Tibial artery (tissue), 4 donors: ENCODE measurements at regions not wholly inside any gene's neighbourhood (a gene's known extent, or its start where the extent isn't known, plus 50 kb on each side); places are given as distances from the start of the nearest gene placed in this dataset.

Experiments used
- DNase-seq, 2 donors: peaks; one replicate each; pipeline ENCODE4 v3.0.0-alpha.2; 2019
- H3K27ac ChIP-seq, 2 donors: fragments of 200-600 bp; sonication (generic) in 1 of 2; 1 replicate in 1 of 2; 2 replicates in 1 of 2; pipeline ENCODE4 v1.5.1; 2018 to 2019; ENCODE audit warnings: mild to moderate bottlenecking in 1 of 2
- H3K27me3 ChIP-seq, 2 donors: fragments of 200-600 bp; sonication (generic) in 1 of 2; one replicate each; pipeline versions ENCODE4 v1.5.1 to v1.6.0; 2016 to 2019
- H3K36me3 ChIP-seq, 3 donors: fragments of 200-600 bp; sonication (generic) in 2 of 3; one replicate each; pipeline ENCODE4 v1.5.1; 2016 to 2019; ENCODE audit warnings: mild to moderate bottlenecking in 2 of 3
- H3K4me1 ChIP-seq, 4 donors: fragments of 200-600 bp; sonication (generic) in 2 of 4; 1 replicate in 3 of 4; 2 replicates in 1 of 4; pipeline ENCODE4 v1.5.1; 2016 to 2019
- H3K4me3 ChIP-seq, 2 donors: fragments of 200-600 bp; sonication (generic) in 1 of 2; 1 replicate in 1 of 2; 2 replicates in 1 of 2; pipeline ENCODE4 v1.5.1; 2018 to 2019; ENCODE audit warnings: mild to moderate bottlenecking in 2 of 2
- H3K9me3 ChIP-seq, 3 donors: fragments of 200-600 bp; sonication (generic) in 1 of 3; one replicate each; pipeline ENCODE4 v1.5.1; 2016 to 2019
- intact Hi-C: fragments of 100-400 bp; cut with DNase I; formaldehyde crosslinking; loops from one replicate; pipeline ENCODE4 v1.15.0; 2023; ENCODE audit warnings: low total_unique reads
- TF ChIP-seq, protein P1 (sequence below), 2 experiments: fragments of 200-600 bp in 1 of 2; fragments of 450-650 bp in 1 of 2; IDR thresholded peaks; one replicate each; pipeline ENCODE4 v1.5.1; 2017 to 2019; ENCODE audit warnings: antibody characterized with exemption in 2 of 2, mild to moderate bottlenecking in 1 of 2, moderate library complexity in 1 of 2

DNA sequence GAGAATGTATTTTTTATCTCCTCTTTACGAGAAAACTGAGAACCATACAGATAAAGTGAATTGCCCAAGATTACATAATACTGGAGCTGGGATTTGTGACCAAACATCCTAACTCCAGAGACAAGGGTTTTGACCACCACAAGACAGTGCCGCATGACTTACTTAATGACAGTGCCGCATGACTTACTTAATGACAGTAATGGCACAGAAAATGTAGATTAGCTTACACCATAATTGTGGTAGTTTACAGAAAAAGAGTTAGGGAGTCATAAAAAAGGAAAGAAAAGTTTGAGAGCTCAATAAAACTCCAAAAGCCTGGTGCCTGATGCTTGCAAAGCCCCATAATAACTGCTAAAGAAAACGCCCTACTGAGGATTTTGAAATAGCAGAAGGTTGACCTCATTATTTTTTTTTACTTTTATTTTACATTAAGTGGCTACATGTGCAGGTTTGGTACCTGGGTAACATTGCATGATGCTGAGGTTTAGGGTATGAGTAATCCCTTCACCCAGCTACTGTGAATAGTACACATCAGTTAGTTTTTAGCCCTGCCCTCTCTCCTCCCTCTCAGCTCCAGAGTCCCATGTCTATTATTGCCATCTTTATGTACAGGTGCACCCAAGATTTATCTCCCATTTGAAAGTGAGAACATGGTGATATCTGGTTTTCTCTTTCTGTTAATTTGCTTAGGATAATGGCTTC is 310.0 kb upstream of the UBE2E3 start:
- H3K9me3 ChIP-seq = no peaks in the 10 kb centered on the region
- H3K27me3 ChIP-seq = no peaks in the 10 kb centered on the region
- no peak for DNase-seq
- TF ChIP-seq, protein P1, sequence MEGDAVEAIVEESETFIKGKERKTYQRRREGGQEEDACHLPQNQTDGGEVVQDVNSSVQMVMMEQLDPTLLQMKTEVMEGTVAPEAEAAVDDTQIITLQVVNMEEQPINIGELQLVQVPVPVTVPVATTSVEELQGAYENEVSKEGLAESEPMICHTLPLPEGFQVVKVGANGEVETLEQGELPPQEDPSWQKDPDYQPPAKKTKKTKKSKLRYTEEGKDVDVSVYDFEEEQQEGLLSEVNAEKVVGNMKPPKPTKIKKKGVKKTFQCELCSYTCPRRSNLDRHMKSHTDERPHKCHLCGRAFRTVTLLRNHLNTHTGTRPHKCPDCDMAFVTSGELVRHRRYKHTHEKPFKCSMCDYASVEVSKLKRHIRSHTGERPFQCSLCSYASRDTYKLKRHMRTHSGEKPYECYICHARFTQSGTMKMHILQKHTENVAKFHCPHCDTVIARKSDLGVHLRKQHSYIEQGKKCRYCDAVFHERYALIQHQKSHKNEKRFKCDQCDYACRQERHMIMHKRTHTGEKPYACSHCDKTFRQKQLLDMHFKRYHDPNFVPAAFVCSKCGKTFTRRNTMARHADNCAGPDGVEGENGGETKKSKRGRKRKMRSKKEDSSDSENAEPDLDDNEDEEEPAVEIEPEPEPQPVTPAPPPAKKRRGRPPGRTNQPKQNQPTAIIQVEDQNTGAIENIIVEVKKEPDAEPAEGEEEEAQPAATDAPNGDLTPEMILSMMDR (IDR thresholded peaks at IDR 0.05) = no peak
- H3K4me3 ChIP-seq = no peak overlapping the region
- no peak overlapping the region for H3K27ac ChIP-seq
- intact Hi-C loops = no loop called here
- H3K4me1 ChIP-seq = no peaks in the 10 kb centered on the region
- no peaks in the 10 kb centered on the region for H3K36me3 ChIP-seq

DNA sequence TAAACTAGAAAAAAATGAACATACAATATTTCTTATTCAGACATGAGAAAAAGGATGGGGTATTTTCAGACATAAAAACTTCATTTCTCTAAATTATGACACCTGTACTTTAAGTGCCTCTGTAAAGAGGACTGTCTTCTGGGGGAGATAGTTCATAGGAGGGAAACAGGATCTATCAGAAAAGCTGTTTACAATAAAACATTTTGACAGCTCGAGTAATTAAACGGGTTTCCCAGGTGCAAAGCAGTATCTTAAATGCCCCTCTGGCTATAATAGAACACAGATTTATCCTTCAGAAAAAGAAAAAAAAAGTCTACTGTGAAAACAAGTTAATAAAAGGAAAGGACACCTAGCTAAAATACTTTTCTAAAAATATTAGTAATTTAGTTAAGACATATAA is 311.4 kb upstream of the UBE2E3 start:
- Histone ChIP-seq H3K27ac (no peak overlapping the region), H3K9me3 (no peaks in the 10 kb centered on the region), H3K4me1 (no peaks in the 10 kb centered on the region), H3K36me3 (no peaks in the 10 kb centered on the region), H3K4me3 (no peak overlapping the region), H3K27me3 (no peaks in the 10 kb centered on the region)
- intact Hi-C loops = no loop called here
- DNase-seq = no peak
- TF ChIP-seq, protein P1 (IDR thresholded peaks at IDR 0.05) = no peak

DNA sequence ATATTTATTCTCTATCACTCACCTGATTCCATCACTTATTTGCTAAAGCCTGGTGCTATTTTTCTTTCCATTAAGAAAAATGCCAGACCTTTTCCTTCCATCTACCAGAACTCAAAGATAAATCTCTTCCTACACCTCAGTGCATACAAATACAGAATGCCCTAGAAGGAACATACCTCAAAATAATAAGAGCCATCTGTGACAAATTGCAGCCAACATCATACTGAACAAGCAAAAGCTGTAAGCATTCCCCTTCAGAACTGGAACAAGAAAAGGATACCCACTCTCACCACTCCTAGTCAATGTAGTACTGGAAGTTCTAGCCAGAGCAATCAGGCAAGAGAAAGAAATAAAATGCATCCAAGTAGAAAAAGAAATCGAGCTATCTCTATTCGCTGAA is 315.9 kb upstream of the UBE2E3 start:
- TF ChIP-seq, protein P1 (IDR thresholded peaks at IDR 0.05) = no peak
- Histone ChIP-seq H3K27me3 (peaks cover 0 to 2% of the 10 kb centered on the region in 2 donors), H3K27ac (no peak overlapping the region), H3K4me1 (no peaks in the 10 kb centered on the region), H3K4me3 (no peak overlapping the region), H3K9me3 (no peaks in the 10 kb centered on the region), H3K36me3 (no peaks in the 10 kb centered on the region)
- intact Hi-C loops = no loop called here
- no peak for DNase-seq

DNA sequence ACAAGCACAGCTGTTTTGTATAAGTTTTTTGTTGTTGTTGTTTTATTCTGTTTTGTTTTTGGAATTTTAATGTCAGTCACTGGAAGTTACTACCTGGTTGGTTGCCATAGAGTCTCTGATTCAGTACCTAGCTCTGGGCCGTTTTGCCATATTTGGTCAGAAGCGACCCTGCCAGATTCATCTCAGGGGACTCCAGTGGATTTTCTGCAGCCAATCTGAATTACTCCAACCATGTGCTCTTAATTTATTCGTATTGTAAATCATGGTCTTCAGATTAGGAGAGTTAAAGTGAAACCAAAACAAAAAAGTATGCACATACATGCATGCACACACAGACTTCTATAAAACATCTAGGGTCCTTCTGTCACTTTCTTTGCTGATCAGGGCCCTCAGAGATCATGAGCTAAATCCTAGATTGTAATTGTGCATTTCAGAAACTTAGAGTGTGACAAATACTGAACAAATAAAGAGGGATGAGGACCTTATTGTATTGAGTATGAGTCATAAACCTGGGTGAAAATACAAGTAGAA is 317.4 kb upstream of the UBE2E3 start:
- no peaks in the 10 kb centered on the region for H3K9me3 ChIP-seq
- no peaks in the 10 kb centered on the region for H3K4me1 ChIP-seq
- intact Hi-C loops = no loop called here
- TF ChIP-seq, protein P1 (IDR thresholded peaks at IDR 0.05) = no peak
- H3K27me3 ChIP-seq = peaks cover 0 to 2% of the 10 kb centered on the region in 2 donors
- no peak overlapping the region for H3K27ac ChIP-seq
- no peak overlapping the region for H3K4me3 ChIP-seq
- DNase-seq = no peak
- H3K36me3 ChIP-seq = no peaks in the 10 kb centered on the region

DNA sequence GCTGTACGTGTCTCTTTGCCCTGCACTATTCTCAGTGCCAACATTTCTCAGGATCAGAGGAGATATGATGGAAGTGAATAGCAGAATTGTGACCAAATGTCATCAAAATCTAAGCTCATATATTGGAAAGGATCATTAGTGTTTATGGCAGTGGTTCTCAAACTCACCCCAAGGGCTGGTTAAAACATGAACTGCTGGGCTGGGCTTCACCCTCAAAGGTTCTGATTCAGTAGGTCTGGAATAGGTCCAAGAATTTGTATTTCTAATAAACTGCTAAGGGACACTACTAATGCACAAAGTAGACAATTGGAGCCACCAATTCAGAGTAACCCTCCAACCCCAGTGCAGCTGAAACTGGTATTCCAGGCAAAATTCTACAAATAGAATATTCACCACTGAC is 317.9 kb upstream of the UBE2E3 start:
- H3K27me3 ChIP-seq = peaks cover 0 to 2% of the 10 kb centered on the region in 2 donors
- H3K36me3 ChIP-seq = no peaks in the 10 kb centered on the region
- no peaks in the 10 kb centered on the region for H3K9me3 ChIP-seq
- TF ChIP-seq, protein P1 (IDR thresholded peaks at IDR 0.05) = no peak
- H3K27ac ChIP-seq = no peak overlapping the region
- no peak overlapping the region for H3K4me3 ChIP-seq
- H3K4me1 ChIP-seq = no peaks in the 10 kb centered on the region
- intact Hi-C loops = no loop called here
- DNase-seq = no peak
